ENCODE measurements at regions not wholly inside any gene's neighbourhood (a gene's known extent, or its start where the extent isn't known, plus 50 kb on each side); places are given as distances from the start of the nearest gene placed in this dataset.

GRCh38 chr2:16271231-16271896, 331.0 kb downstream of the MYCN start:
- TF ChIP-seq NFE2L2 (IDR thresholded peaks at IDR 0.05; ENCODE audit: low read depth, low read length) (no peak), MAZ (IDR thresholded peaks at IDR 0.05; ENCODE audit: borderline replicate concordance, low read depth, low read length) (no peak), RAD21 (IDR thresholded peaks at IDR 0.05; ENCODE audit: low read length) (no peak), BHLHE40 (IDR thresholded peaks at IDR 0.05; ENCODE audit: low read depth, low read length) (no peak), RCOR1 (IDR thresholded peaks at IDR 0.05; ENCODE audit: insufficient replicate concordance, low read length) (no peak), ELK1 (IDR thresholded peaks at IDR 0.05; ENCODE audit: borderline replicate concordance, low read depth, low read length) (no peak), RFX5 (IDR thresholded peaks at IDR 0.05; ENCODE audit: low read depth, low read length) (no peak), MXI1 (IDR thresholded peaks at IDR 0.05; ENCODE audit: borderline replicate concordance, low read depth, low read length) (no peak), CHD1 (IDR thresholded peaks at IDR 0.05; ENCODE audit: low read depth, low read length) (no peak), USF2 (IDR thresholded peaks at IDR 0.05; ENCODE audit: low read depth, low read length) (no peak)
- H3K9ac ChIP-seq (ENCODE audit: low read depth, low read length): no peak overlapping the region
- WGBS, 2 experiments (ENCODE audit: extremely low coverage in 2 of 2, insufficient read length in 1 of 2): no CpG with 5 or more reads among the region's 2 CpGs
- no peak overlapping the region for H4K5ac ChIP-seq (ENCODE audit: low read depth, low read length)
- no peak overlapping the region for H2BK20ac ChIP-seq (ENCODE audit: low read depth, low read length)
- H3K27ac ChIP-seq (ENCODE audit: insufficient read depth, low read length): no peak overlapping the region
- no peak overlapping the region for H4K91ac ChIP-seq (ENCODE audit: insufficient read depth, low read depth, low read length)
- H4K8ac ChIP-seq (ENCODE audit: low read depth in 2 of 2, low read length in 2 of 2): no peak overlapping the region
- H3K18ac ChIP-seq (ENCODE audit: low read depth, low read length): no peak overlapping the region
- H3K14ac ChIP-seq (replicated peaks; ENCODE audit: low read depth, low read length): no peak overlapping the region
- H2BK120ac ChIP-seq (ENCODE audit: low read depth, low read length): no peak overlapping the region
- H3K4me2 ChIP-seq (ENCODE audit: low read depth, low read length): no peak overlapping the region
- BruUV-seq (replicated peaks): no TSS peak
- ChIA-PET CTCF (no interaction called here), POLR2A (ENCODE audit: unreplicated experiment) (no interaction called here)
- dilution Hi-C loops (cut with HindIII; ENCODE audit: low sequenced_read_pairs, unreplicated experiment) (no loop called here), intact Hi-C loops (cut with micrococcal nuclease) (no loop called here), in situ Hi-C loops (cut with MboI; ENCODE audit: low sequenced_read_pairs) (no loop called here)
- DNase-seq (no peak), ATAC-seq (ENCODE audit: low read depth) (no peak)
- H3K27me3 ChIP-seq (ENCODE audit: control insufficient read depth, insufficient read depth, low read length): no peaks in the 10 kb centered on the region
- no peak overlapping the region for H3K4ac ChIP-seq (ENCODE audit: low read depth, low read length)
- no peaks in the 10 kb centered on the region for H3K9me1 ChIP-seq (ENCODE audit: insufficient read depth, low read length)
- H2BK5ac ChIP-seq (ENCODE audit: low read depth, low read length, poor library complexity, severe bottlenecking): no peak overlapping the region
- H2BK15ac ChIP-seq (ENCODE audit: low read depth, low read length): no peak overlapping the region
- H3K4me1 ChIP-seq (ENCODE audit: control insufficient read depth, insufficient read depth, low read length): no peaks in the 10 kb centered on the region
- no peaks in the 10 kb centered on the region for H4K20me1 ChIP-seq (ENCODE audit: insufficient read depth, low read length)
- no peak overlapping the region for H3K4me3 ChIP-seq (ENCODE audit: insufficient read depth, low read depth, low read length)
- H2AK9ac ChIP-seq (replicated peaks; ENCODE audit: low read depth, low read length, poor library complexity): no peak overlapping the region
- H3K9me3 ChIP-seq (ENCODE audit: control insufficient read depth, insufficient read depth, low read length): peaks cover 23% of the 10 kb centered on the region
- no peak overlapping the region for H2AFZ ChIP-seq (replicated peaks; ENCODE audit: low read length, poor library complexity)
- H3K23ac ChIP-seq (ENCODE audit: low read depth, low read length): no peak overlapping the region
- no peak overlapping the region for H2AK5ac ChIP-seq (ENCODE audit: low read depth, low read length)
- H3K36me3 ChIP-seq (ENCODE audit: control insufficient read depth, insufficient read depth, low read length): no peaks in the 10 kb centered on the region
- no peak overlapping the region for H3K56ac ChIP-seq (ENCODE audit: extremely low read depth, insufficient read depth, low read length)
- H3K79me1 ChIP-seq (ENCODE audit: low read depth in 1 of 2, low read length in 2 of 2): no peaks in the 10 kb centered on the region

Data from IMR-90 (cell line).